ENCODE measurements at regions not wholly inside any gene's neighbourhood (a gene's known extent, or its start where the extent isn't known, plus 50 kb on each side); places are given as distances from the start of the nearest gene placed in this dataset.

- BruUV-seq (replicated peaks) = no TSS peak
- Histone ChIP-seq H3K79me2 (ENCODE audit: control insufficient read depth, insufficient read depth, low read length) (no peaks in the 10 kb centered on the region), H2AFZ (ENCODE audit: low read depth, low read length) (no peak overlapping the region), H3K27ac (ENCODE audit: insufficient read depth, low read depth, low read length) (no peak overlapping the region), H3K4me1 (ENCODE audit: control insufficient read depth, extremely low read depth, insufficient read depth, low read length) (no peaks in the 10 kb centered on the region), H3K9ac (replicated peaks; ENCODE audit: extremely low read depth, insufficient read depth, low read length) (no peak overlapping the region), H3K9me3 (replicated peaks; ENCODE audit: control insufficient read depth, insufficient read depth, low read length) (peaks cover 4% of the 10 kb centered on the region), H3K36me3 (ENCODE audit: control insufficient read depth in 2 of 2, extremely low read depth in 1 of 2, insufficient read depth in 2 of 2, low read length in 2 of 2) (no peaks in the 10 kb centered on the region), H4K20me1 (replicated peaks; ENCODE audit: control insufficient read depth, extremely low read depth, insufficient read depth, low read length) (no peaks in the 10 kb centered on the region), H3K27me3 (ENCODE audit: control insufficient read depth in 2 of 2, insufficient read depth in 2 of 2, low read length in 2 of 2) (no peaks in the 10 kb centered on the region), H3K9me1 (replicated peaks; ENCODE audit: control insufficient read depth, extremely low read depth, insufficient read depth, low read length) (no peaks in the 10 kb centered on the region), H3K4me3 (replicated peaks in 1 of 3; ENCODE audit: insufficient read depth in 1 of 3, low read depth in 1 of 3, low read length in 3 of 3) (no peak overlapping the region), H3K4me2 (ENCODE audit: insufficient read depth, low read length) (no peak overlapping the region)
- FAIRE-seq (no peak), DNase-seq (ENCODE audit: low read depth, low spot score) (no peak)
- dilution Hi-C loops (cut with MboI; ENCODE audit: extremely low pct_ligation_motif_present, low sequenced_read_pairs) (no loop called here), intact Hi-C loops (cut with micrococcal nuclease) (no loop called here)
- POLR2A ChIA-PET = no interaction called here
- TF ChIP-seq GATA2 (IDR thresholded peaks at IDR 0.05; ENCODE audit: insufficient read depth, insufficient read length, low read depth, low read length) (no peak), CTCF (IDR thresholded peaks at IDR 0.05; ENCODE audit: extremely low read depth in 1 of 2, insufficient read depth in 1 of 2, low read depth in 1 of 2, low read length in 2 of 2) (no peak), JUN (IDR thresholded peaks at IDR 0.05; ENCODE audit: borderline replicate concordance, insufficient read depth, insufficient read length, low read depth) (no peak), POLR2AphosphoS5 (IDR thresholded peaks at IDR 0.05; ENCODE audit: insufficient read depth, low read depth, low read length) (no peak), POLR2A (IDR thresholded peaks at IDR 0.05; ENCODE audit: low read depth, low read length) (no peak), EZH2 (IDR thresholded peaks at IDR 0.05; ENCODE audit: borderline replicate concordance, low read depth, low read length, severe bottlenecking) (no peak), MYC (IDR thresholded peaks at IDR 0.05; ENCODE audit: low read depth, low read length) (no peak), MAX (IDR thresholded peaks at IDR 0.05; ENCODE audit: insufficient read depth, insufficient read length) (no peak), FOS (IDR thresholded peaks at IDR 0.05; ENCODE audit: borderline replicate concordance, insufficient read depth, low read length) (no peak)
- CTCF ChIA-PET = no interaction called here
These were observed 1329.5 kb upstream of the WWC1 start for GRCh38 chr5:166961913-166962312.

All from endothelial cell of umbilical vein (primary cell).